Adrenal gland (tissue), 9 donors: ENCODE measurements at regions not wholly inside any gene's neighbourhood (a gene's known extent, or its start where the extent isn't known, plus 50 kb on each side); places are given as distances from the start of the nearest gene placed in this dataset.

Experiments
- DNase-seq, 7 donors: peaks; one replicate each; pipeline ENCODE4 v3.0.0-alpha.2; 2019 to 2020
- H3K27ac ChIP-seq, 5 donors: fragments of 200-600 bp; sonication (generic) in 4 of 5; 1 replicate in 3 of 5; 2 replicates in 2 of 5; pipeline versions ENCODE4 v1.5.1 to v1.8.0; 2016 to 2020; ENCODE audit warnings: mild to moderate bottlenecking in 1 of 5
- H3K27me3 ChIP-seq: fragments of 200-600 bp; 2 replicates; pipeline ENCODE4 v1.8.0; 2021
- H3K36me3 ChIP-seq, 2 donors: fragments of 200-600 bp; replicated peaks in 1 of 2; 1 replicate in 1 of 2; 2 replicates in 1 of 2; pipeline versions ENCODE4 v1.5.1 to v1.8.0; 2018 to 2022
- H3K4me1 ChIP-seq, 2 donors: fragments of 200-600 bp; replicated peaks in 1 of 2; 1 replicate in 1 of 2; 2 replicates in 1 of 2; pipeline versions ENCODE4 v1.5.1 to v1.8.0; 2018 to 2021
- H3K4me3 ChIP-seq, 4 donors: fragments of 200-600 bp; sonication (generic) in 3 of 4; one replicate each; pipeline ENCODE4 v1.5.1; 2016 to 2018
- H3K9me3 ChIP-seq, 3 donors: fragments of 200-600 bp; sonication (generic) in 1 of 3; replicated peaks in 1 of 3; 1 replicate in 2 of 3; 2 replicates in 1 of 3; pipeline versions ENCODE4 v1.5.1 to v1.8.0; 2016 to 2021
- CTCF ChIP-seq, 6 experiments: fragments of 450-650 bp in 4 of 6; fragments of 200-600 bp in 2 of 6; sonication (generic) in 1 of 6; IDR thresholded peaks; 1 replicate in 5 of 6; 2 replicates in 1 of 6; pipeline versions ENCODE4 v1.5.1 to v1.8.0; 2016 to 2021; ENCODE audit warnings: antibody characterized with exemption in 6 of 6, mild to moderate bottlenecking in 2 of 6, moderate library complexity in 1 of 6
- POLR2A ChIP-seq, 2 donors: fragments of 450-650 bp; IDR thresholded peaks; one replicate each; pipeline ENCODE4 v1.6.1; 2017; ENCODE audit warnings: antibody characterized with exemption in 2 of 2, mild to moderate bottlenecking in 2 of 2, moderate library complexity in 1 of 2
- WGBS, 4 donors: extraction: QIAGEN DNeasy Blood & Tissue Kit in 2 of 4; methylation state at CpG; one replicate each; pipeline versions ENCODE4 v1.1.5 to v1.1.7; 2013 to 2017; 5-methylcytosine and 5-hydroxymethylcytosine counted together
- intact Hi-C, 2 donors: fragments of 100-400 bp; cut with DNase I; formaldehyde crosslinking; loops; one replicate each; pipeline versions ENCODE4 v1.14.1 to v1.15.0; 2022 to 2023
- donor health status: healthy with polysubstance abuse.
- donor health status: Bipolar disorder and iron deficiency.
- donor health status: DM: yes; HTN: yes; CAD: no.
- donor health status: DM: no; HTN: no; CAD: no.
- donor health status: DM: no; HTN: no; CAD: no.

- 74 to 85% (median 78%) methylated on average over 4 of the region's 4 CpGs for WGBS, 4 donors
- H3K9me3 ChIP-seq, result no peaks in the 10 kb centered on the region
- TF ChIP-seq POLR2A (IDR thresholded peaks at IDR 0.05), result no peak
- TF ChIP-seq CTCF (IDR thresholded peaks at IDR 0.05), result no peak
- intact Hi-C loops, result no loop called here
- H3K27ac ChIP-seq, result no peak overlapping the region
- DNase-seq, result no peak
- H3K36me3 ChIP-seq, result no peaks in the 10 kb centered on the region
- H3K27me3 ChIP-seq, result no peaks in the 10 kb centered on the region
- no peaks in the 10 kb centered on the region for H3K4me1 ChIP-seq
- no peak overlapping the region for H3K4me3 ChIP-seq
Observed at GRCh38 chr5:118778941-118779340, 209.4 kb downstream of the DTWD2 start.

DNA sequence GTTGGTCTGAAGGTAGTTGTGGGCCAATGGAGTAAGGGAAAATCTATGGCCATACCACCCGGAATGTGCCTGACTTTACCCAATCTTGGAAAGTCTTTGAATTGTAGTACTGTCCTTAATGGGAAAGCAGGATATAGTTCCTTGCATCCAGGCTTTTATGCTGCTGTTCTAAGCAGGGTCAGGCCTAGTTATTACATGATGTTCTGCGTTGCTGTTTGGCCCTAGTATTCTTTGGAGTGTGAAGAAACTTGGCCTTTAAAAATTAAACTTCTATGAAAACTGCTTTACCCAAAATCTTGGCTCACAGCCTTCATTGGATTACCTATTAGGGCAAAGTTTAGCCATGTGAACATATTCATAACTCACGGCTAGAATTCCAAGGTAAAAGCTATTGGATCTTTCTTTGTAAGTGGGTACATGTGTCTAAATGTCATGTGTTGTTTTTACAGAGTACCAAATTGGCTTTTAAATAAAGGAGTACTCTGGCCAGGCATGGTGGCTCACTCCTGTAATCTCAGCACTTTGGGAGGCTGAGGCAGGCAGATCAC, 211.1 kb downstream of the DTWD2 start:
- WGBS, 4 donors, result 73 to 84% (median 78%) methylated on average over 2 to 3 of the region's 3 CpGs
- Histone ChIP-seq H3K27ac (no peak overlapping the region), H3K36me3 (no peaks in the 10 kb centered on the region), H3K9me3 (no peaks in the 10 kb centered on the region), H3K27me3 (no peaks in the 10 kb centered on the region), H3K4me3 (no peak overlapping the region), H3K4me1 (no peaks in the 10 kb centered on the region)
- no peak for DNase-seq
- intact Hi-C loops, result no loop called here
- TF ChIP-seq CTCF (IDR thresholded peaks at IDR 0.05) (no peak), POLR2A (IDR thresholded peaks at IDR 0.05) (no peak)

DNA sequence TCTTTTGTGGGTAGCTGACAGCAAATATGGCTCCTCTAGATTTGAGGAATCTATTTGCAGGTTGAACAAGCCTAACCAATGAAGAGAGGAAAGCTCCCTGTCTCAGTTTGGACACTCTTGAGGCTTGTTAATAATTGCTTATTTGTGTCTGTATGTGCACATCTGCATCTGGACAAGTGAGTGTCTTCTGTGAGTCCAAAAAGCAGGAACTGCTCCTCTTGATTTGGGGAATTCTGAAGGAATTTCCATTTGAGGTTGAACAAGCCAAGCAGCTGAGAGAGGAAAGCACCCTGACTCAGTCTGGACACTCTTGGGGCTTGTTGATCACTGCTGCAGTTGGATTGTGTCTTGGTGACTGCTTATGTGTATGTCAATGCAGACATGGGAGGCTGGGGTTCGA, 211.6 kb downstream of the DTWD2 start:
- Histone ChIP-seq H3K4me1 (no peaks in the 10 kb centered on the region), H3K9me3 (no peaks in the 10 kb centered on the region), H3K36me3 (no peaks in the 10 kb centered on the region), H3K27ac (no peak overlapping the region), H3K4me3 (no peak overlapping the region), H3K27me3 (no peaks in the 10 kb centered on the region)
- 83 to 100% (median 100%) methylated on average over 1 of the region's 1 CpG; no CpG with 5 or more reads in 1 of the 4 donors for WGBS, 4 donors
- no peak for TF ChIP-seq POLR2A (IDR thresholded peaks at IDR 0.05)
- no peak for TF ChIP-seq CTCF (IDR thresholded peaks at IDR 0.05)
- intact Hi-C loops, result no loop called here
- no peak for DNase-seq

- 72 to 93% (median 79%) methylated on average over 2 of the region's 2 CpGs for WGBS, 4 donors
- Histone ChIP-seq H3K27ac (no peak overlapping the region), H3K36me3 (no peaks in the 10 kb centered on the region), H3K27me3 (no peaks in the 10 kb centered on the region), H3K4me3 (no peak overlapping the region), H3K4me1 (no peaks in the 10 kb centered on the region), H3K9me3 (no peaks in the 10 kb centered on the region)
- DNase-seq, result no peak
- TF ChIP-seq POLR2A (IDR thresholded peaks at IDR 0.05) (no peak), CTCF (IDR thresholded peaks at IDR 0.05) (no peak)
- intact Hi-C loops, result no loop called here
Observed at GRCh38 chr5:118775790-118776499, 212.4 kb downstream of the DTWD2 start.
